WTC11 (cell line): ENCODE measurements at regions not wholly inside any gene's neighbourhood (a gene's known extent, or its start where the extent isn't known, plus 50 kb on each side); places are given as distances from the start of the nearest gene placed in this dataset.

Experiments
- ATAC-seq: fragments of 200-7000 bp; cut with Tn5 transposase; 2 replicates; pipeline ENCODE4 v1.10.0; 2021; ENCODE audit warnings: mild to moderate bottlenecking, moderate library complexity
- CTCF ChIA-PET: fragments of 300-600 bp; sonication (Branson Sonifier 250); formaldehyde crosslinking; loops from one replicate; lab custom pipeline; 2021; ENCODE audit warnings: antibody characterized with exemption; lab: Charles Lee
- POLR2A ChIA-PET: fragments of 350-600 bp; sonication (Branson Sonifier 250); formaldehyde crosslinking; loops from one replicate; lab custom pipeline; 2021; ENCODE audit warnings: antibody characterized with exemption; lab: Charles Lee
- DNase-seq: peaks from one replicate; pipeline ENCODE4 v3.0.0; 2021; ENCODE audit warnings: low spot score
- H3K27ac Mint-ChIP-seq: 2 replicates; pipeline ENCODE4 v1.8.0; 2021; ENCODE audit warnings: mixed read lengths
- H3K27me3 Mint-ChIP-seq: 2 replicates; pipeline ENCODE4 v1.8.0; 2021; ENCODE audit warnings: low read depth, mild to moderate bottlenecking, moderate library complexity, mixed read lengths
- H3K36me3 Mint-ChIP-seq: 2 replicates; pipeline ENCODE4 v1.8.0; 2021; ENCODE audit warnings: mixed read lengths
- H3K4me1 Mint-ChIP-seq: 2 replicates; pipeline ENCODE4 v1.8.0; 2022; ENCODE audit warnings: mixed read lengths
- H3K4me3 Mint-ChIP-seq: 2 replicates; pipeline ENCODE4 v1.8.0; 2021; ENCODE audit warnings: mild to moderate bottlenecking, moderate library complexity, mixed read lengths
- H3K9me3 Mint-ChIP-seq: 2 replicates; pipeline ENCODE4 v1.8.0; 2021; ENCODE audit warnings: mixed read lengths
- AFF4 ChIP-seq: sonication (generic); formaldehyde crosslinking; IDR thresholded peaks from 2 replicates; pipeline ENCODE4 v1.8.1; 2023; ENCODE audit warnings: mild to moderate bottlenecking, missing genetic modification reagents, borderline replicate concordance
- CBFB ChIP-seq: sonication (generic); formaldehyde crosslinking; IDR thresholded peaks from 2 replicates; pipeline ENCODE4 v1.8.1; 2022; ENCODE audit warnings: mild to moderate bottlenecking, low read depth, missing genetic modification reagents
- CTCF ChIP-seq: fragments of 200-600 bp; IDR thresholded peaks from 2 replicates; pipeline ENCODE4 v1.8.0; 2022; ENCODE audit warnings: antibody characterized with exemption
- FOXJ3 ChIP-seq: sonication (generic); formaldehyde crosslinking; IDR thresholded peaks from 2 replicates; pipeline ENCODE4 v1.9.0; 2021; ENCODE audit warnings: missing genetic modification reagents, mild to moderate bottlenecking, borderline replicate concordance
- GRHL2 ChIP-seq: fragments of 250-450 bp; sonication (Bioruptor Pico); IDR thresholded peaks from 2 replicates; pipeline ENCODE4 v1.8.0; 2022; ENCODE audit warnings: mild to moderate bottlenecking, moderate library complexity; ENCODE audit not compliant: insufficient replicate concordance, severe bottlenecking
- KAT7 ChIP-seq: sonication (generic); formaldehyde crosslinking; IDR thresholded peaks from 2 replicates; pipeline ENCODE4 v1.8.1; 2023; ENCODE audit warnings: missing genetic modification reagents, mild to moderate bottlenecking, borderline replicate concordance
- NFE2L1 ChIP-seq: sonication (generic); formaldehyde crosslinking; IDR thresholded peaks from 2 replicates; pipeline ENCODE4 v1.8.1; 2023; ENCODE audit warnings: missing genetic modification reagents
- NR1H2 ChIP-seq: sonication (generic); formaldehyde crosslinking; IDR thresholded peaks from 2 replicates; pipeline ENCODE4 v1.9.0; 2021; ENCODE audit warnings: mild to moderate bottlenecking, moderate library complexity, missing genetic modification reagents
- OVOL2 ChIP-seq: fragments of 250-450 bp; sonication (Bioruptor Pico); IDR thresholded peaks from 2 replicates; pipeline ENCODE4 v1.9.0; 2021; ENCODE audit warnings: mild to moderate bottlenecking, borderline replicate concordance
- TCF7 ChIP-seq: sonication (generic); formaldehyde crosslinking; IDR thresholded peaks from 2 replicates; pipeline ENCODE4 v1.8.0; 2022; ENCODE audit warnings: mild to moderate bottlenecking, low read depth, missing genetic modification reagents, moderate library complexity
- TP53 ChIP-seq: sonication (generic); formaldehyde crosslinking; IDR thresholded peaks from 2 replicates; pipeline ENCODE4 v1.8.1; 2023; ENCODE audit warnings: mild to moderate bottlenecking, missing genetic modification reagents
- ZNF138 ChIP-seq: sonication (generic); formaldehyde crosslinking; conservative IDR thresholded peaks from 2 replicates; pipeline ENCODE4 v1.8.1; 2022; ENCODE audit warnings: mild to moderate bottlenecking, moderate library complexity, missing genetic modification reagents
- ZNF416 ChIP-seq: fragments of 250-450 bp; sonication (Bioruptor Pico); IDR thresholded peaks from 2 replicates; pipeline ENCODE4 v1.9.0; 2021; ENCODE audit warnings: mild to moderate bottlenecking, inconsistent platforms
- TF ChIP-seq, protein P1 (sequence below): sonication (generic); formaldehyde crosslinking; IDR thresholded peaks from 2 replicates; pipeline ENCODE4 v1.8.0; 2022; ENCODE audit warnings: missing genetic modification reagents
- TF ChIP-seq, protein P2 (sequence below): sonication (generic); formaldehyde crosslinking; IDR thresholded peaks from 2 replicates; pipeline ENCODE4 v1.8.1; 2023; ENCODE audit warnings: mild to moderate bottlenecking, missing genetic modification reagents
- TF ChIP-seq, protein P3 (sequence below): sonication (generic); formaldehyde crosslinking; IDR thresholded peaks from 2 replicates; pipeline ENCODE4 v1.8.1; 2022; ENCODE audit warnings: low read depth, missing genetic modification reagents, borderline replicate concordance

GRCh38 chr2:180513389-180513788, 467.0 kb upstream of the UBE2E3 start:
- Mint-ChIP-seq H3K27ac (no peak overlapping the region), H3K36me3 (no peaks in the 10 kb centered on the region), H3K9me3 (no peaks in the 10 kb centered on the region), H3K4me3 (no peak overlapping the region), H3K27me3 (no peaks in the 10 kb centered on the region), H3K4me1 (peaks cover 11% of the 10 kb centered on the region)
- TF ChIP-seq ZNF416 (CRISPR knock-in tag) (no peak), ZNF138 (CRISPR knock-in tag) (no peak), TCF7 (CRISPR knock-in tag) (no peak), GRHL2 (CRISPR knock-in tag) (no peak)
- TF ChIP-seq, protein P1, sequence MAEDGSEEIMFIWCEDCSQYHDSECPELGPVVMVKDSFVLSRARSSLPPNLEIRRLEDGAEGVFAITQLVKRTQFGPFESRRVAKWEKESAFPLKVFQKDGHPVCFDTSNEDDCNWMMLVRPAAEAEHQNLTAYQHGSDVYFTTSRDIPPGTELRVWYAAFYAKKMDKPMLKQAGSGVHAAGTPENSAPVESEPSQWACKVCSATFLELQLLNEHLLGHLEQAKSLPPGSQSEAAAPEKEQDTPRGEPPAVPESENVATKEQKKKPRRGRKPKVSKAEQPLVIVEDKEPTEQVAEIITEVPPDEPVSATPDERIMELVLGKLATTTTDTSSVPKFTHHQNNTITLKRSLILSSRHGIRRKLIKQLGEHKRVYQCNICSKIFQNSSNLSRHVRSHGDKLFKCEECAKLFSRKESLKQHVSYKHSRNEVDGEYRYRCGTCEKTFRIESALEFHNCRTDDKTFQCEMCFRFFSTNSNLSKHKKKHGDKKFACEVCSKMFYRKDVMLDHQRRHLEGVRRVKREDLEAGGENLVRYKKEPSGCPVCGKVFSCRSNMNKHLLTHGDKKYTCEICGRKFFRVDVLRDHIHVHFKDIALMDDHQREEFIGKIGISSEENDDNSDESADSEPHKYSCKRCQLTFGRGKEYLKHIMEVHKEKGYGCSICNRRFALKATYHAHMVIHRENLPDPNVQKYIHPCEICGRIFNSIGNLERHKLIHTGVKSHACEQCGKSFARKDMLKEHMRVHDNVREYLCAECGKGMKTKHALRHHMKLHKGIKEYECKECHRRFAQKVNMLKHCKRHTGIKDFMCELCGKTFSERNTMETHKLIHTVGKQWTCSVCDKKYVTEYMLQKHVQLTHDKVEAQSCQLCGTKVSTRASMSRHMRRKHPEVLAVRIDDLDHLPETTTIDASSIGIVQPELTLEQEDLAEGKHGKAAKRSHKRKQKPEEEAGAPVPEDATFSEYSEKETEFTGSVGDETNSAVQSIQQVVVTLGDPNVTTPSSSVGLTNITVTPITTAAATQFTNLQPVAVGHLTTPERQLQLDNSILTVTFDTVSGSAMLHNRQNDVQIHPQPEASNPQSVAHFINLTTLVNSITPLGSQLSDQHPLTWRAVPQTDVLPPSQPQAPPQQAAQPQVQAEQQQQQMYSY (CRISPR knock-in tag) = no peak
- TF ChIP-seq, protein P2, sequence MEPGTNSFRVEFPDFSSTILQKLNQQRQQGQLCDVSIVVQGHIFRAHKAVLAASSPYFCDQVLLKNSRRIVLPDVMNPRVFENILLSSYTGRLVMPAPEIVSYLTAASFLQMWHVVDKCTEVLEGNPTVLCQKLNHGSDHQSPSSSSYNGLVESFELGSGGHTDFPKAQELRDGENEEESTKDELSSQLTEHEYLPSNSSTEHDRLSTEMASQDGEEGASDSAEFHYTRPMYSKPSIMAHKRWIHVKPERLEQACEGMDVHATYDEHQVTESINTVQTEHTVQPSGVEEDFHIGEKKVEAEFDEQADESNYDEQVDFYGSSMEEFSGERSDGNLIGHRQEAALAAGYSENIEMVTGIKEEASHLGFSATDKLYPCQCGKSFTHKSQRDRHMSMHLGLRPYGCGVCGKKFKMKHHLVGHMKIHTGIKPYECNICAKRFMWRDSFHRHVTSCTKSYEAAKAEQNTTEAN (CRISPR knock-in tag) = no peak
- ATAC-seq (no peak), DNase-seq (no peak)
- CTCF ChIA-PET = no interaction called here
- POLR2A ChIA-PET = no interaction called here

DNA sequence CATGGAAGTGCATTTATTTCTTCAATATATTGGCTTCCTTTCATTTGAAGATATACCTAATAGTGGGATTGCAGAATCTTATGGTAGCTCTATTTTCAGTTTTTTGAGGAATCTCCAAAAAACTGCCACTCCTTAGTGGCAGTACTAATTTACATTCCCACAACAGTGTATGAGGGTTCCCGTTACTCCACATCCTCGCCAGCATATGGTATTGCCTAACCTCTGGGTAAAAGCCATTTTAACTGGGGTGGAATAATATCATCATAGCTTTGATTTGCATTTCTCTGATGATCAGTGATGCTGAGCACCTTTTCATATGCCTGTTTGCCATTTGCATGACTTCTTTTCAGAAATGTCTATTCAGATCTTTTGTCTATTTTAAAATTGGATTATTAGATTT, 471.9 kb upstream of the UBE2E3 start:
- ATAC-seq (no peak), DNase-seq (no peak)
- Mint-ChIP-seq H3K27me3 (no peaks in the 10 kb centered on the region), H3K4me1 (peaks cover under 1% of the 10 kb centered on the region; the same call in 1 of the 2 replicates), H3K36me3 (no peaks in the 10 kb centered on the region), H3K4me3 (no peak overlapping the region), H3K27ac (no peak overlapping the region), H3K9me3 (no peaks in the 10 kb centered on the region)
- no peak for TF ChIP-seq AFF4 (CRISPR knock-in tag)
- TF ChIP-seq NFE2L1 (CRISPR knock-in tag) = no peak
- no peak for TF ChIP-seq OVOL2
- no peak for TF ChIP-seq NR1H2 (CRISPR knock-in tag)
- POLR2A ChIA-PET = no interaction called here
- CTCF ChIA-PET = no interaction called here

DNA sequence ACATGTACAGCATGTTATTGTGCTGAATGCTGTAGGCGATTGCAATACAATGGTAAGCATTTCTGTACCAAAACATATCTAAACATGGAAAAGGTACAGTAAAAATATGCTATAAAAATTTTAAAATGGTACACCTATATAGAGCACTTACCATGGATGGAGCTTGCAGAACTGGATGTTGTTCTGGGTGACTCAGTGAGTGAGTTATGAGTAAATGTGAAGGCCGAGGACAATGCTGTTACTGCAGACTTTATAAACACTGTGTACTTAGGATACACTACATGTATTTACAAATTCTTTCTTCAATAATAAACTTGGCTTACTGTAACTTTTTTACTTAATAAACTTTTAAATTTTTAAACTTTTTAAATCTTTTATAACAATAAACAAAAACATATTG, 473.4 kb upstream of the UBE2E3 start:
- TF ChIP-seq, protein P3, sequence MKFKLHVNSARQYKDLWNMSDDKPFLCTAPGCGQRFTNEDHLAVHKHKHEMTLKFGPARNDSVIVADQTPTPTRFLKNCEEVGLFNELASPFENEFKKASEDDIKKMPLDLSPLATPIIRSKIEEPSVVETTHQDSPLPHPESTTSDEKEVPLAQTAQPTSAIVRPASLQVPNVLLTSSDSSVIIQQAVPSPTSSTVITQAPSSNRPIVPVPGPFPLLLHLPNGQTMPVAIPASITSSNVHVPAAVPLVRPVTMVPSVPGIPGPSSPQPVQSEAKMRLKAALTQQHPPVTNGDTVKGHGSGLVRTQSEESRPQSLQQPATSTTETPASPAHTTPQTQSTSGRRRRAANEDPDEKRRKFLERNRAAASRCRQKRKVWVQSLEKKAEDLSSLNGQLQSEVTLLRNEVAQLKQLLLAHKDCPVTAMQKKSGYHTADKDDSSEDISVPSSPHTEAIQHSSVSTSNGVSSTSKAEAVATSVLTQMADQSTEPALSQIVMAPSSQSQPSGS (CRISPR knock-in tag) = no peak
- TF ChIP-seq CBFB (CRISPR knock-in tag) = no peak
- no peak for TF ChIP-seq NFE2L1 (CRISPR knock-in tag)
- no peak for TF ChIP-seq FOXJ3 (CRISPR knock-in tag)
- TF ChIP-seq, protein P2 (CRISPR knock-in tag) = no peak
- no peak for TF ChIP-seq CTCF
- TF ChIP-seq TP53 (CRISPR knock-in tag) = no peak
- TF ChIP-seq KAT7 = no peak
- ChIA-PET POLR2A (no interaction called here), CTCF (no interaction called here)
- DNase-seq (no peak), ATAC-seq (no peak)
- Mint-ChIP-seq H3K27me3 (no peaks in the 10 kb centered on the region), H3K36me3 (no peaks in the 10 kb centered on the region), H3K4me3 (no peak overlapping the region), H3K9me3 (no peaks in the 10 kb centered on the region), H3K4me1 (peaks cover 3% of the 10 kb centered on the region; the same call in 1 of the 2 replicates), H3K27ac (no peak overlapping the region)
